CD4-positive, alpha-beta memory T cell (primary cell): ENCODE measurements at regions not wholly inside any gene's neighbourhood (a gene's known extent, or its start where the extent isn't known, plus 50 kb on each side); places are given as distances from the start of the nearest gene placed in this dataset.
"Not testable (repeated sequence)": the region's sequence is repeated elsewhere in the genome, so short reads cannot be mapped to it uniquely, and the experiment has no call there.

Experiments used
- CTCF ChIA-PET: fragments of 350-600 bp; sonication (Branson Sonifier 250); formaldehyde crosslinking; loops from one replicate; lab custom pipeline; 2021; ENCODE audit warnings: inconsistent platforms; ENCODE audit not compliant: partially characterized antibody; lab: Charles Lee
- POLR2A ChIA-PET: fragments of 350-600 bp; sonication (Branson Sonifier 250); formaldehyde crosslinking; loops from one replicate; lab custom pipeline; 2021; ENCODE audit not compliant: partially characterized antibody; lab: Charles Lee
- DNase-seq, 5 donors: peaks; one replicate each; pipeline versions ENCODE4 v3.0.0 to v3.0.0-alpha.2; 2020 to 2022; ENCODE audit warnings: mixed read lengths in 1 of 5
- H3K27ac ChIP-seq: one replicate; pipeline ENCODE4 v1.7.0; 2013; ENCODE audit warnings: low read depth, low read length
- H3K27me3 ChIP-seq: 2 replicates; pipeline ENCODE4 v1.7.0; 2013; ENCODE audit warnings: mild to moderate bottlenecking, low read length, moderate library complexity; ENCODE audit not compliant: insufficient read depth
- H3K36me3 ChIP-seq: 2 replicates; pipeline ENCODE4 v1.7.0; 2013; ENCODE audit warnings: mild to moderate bottlenecking, low read length, moderate library complexity; ENCODE audit not compliant: insufficient read depth
- H3K4me1 ChIP-seq: 2 replicates; pipeline ENCODE4 v1.7.0; 2013; ENCODE audit warnings: mild to moderate bottlenecking, low read length, moderate library complexity; ENCODE audit not compliant: insufficient read depth
- H3K4me3 ChIP-seq, 2 donors: one replicate each; pipeline ENCODE4 v1.7.0; 2013; ENCODE audit warnings: low read length in 2 of 2, mild to moderate bottlenecking in 1 of 2
- H3K9me3 ChIP-seq, 2 donors: one replicate each; pipeline ENCODE4 v1.7.0; 2013; ENCODE audit warnings: low read length in 2 of 2, control low read depth in 1 of 2; ENCODE audit not compliant: control insufficient read depth in 1 of 2
- H3K27ac Mint-ChIP-seq, 7 donors: one replicate each; pipeline ENCODE4 v1.8.0; 2020 to 2021; ENCODE audit warnings: mixed read lengths in 7 of 7, mild to moderate bottlenecking in 6 of 7, inconsistent platforms in 3 of 7, moderate library complexity in 3 of 7
- H3K27me3 Mint-ChIP-seq, 2 donors: one replicate each; pipeline ENCODE4 v1.8.0; 2020 to 2021; ENCODE audit warnings: mixed read lengths in 2 of 2
- H3K36me3 Mint-ChIP-seq, 2 donors: one replicate each; pipeline ENCODE4 v1.8.0; 2020 to 2021; ENCODE audit warnings: mixed read lengths in 2 of 2, inconsistent platforms in 1 of 2, mild to moderate bottlenecking in 1 of 2
- H3K4me1 Mint-ChIP-seq, 4 donors: one replicate each; pipeline ENCODE4 v1.8.0; 2020 to 2021; ENCODE audit warnings: mixed read lengths in 4 of 4, mild to moderate bottlenecking in 1 of 4
- H3K4me3 Mint-ChIP-seq, 8 donors: one replicate each; pipeline ENCODE4 v1.8.0; 2020 to 2021; ENCODE audit warnings: mixed read lengths in 8 of 8, mild to moderate bottlenecking in 7 of 8, moderate library complexity in 6 of 8, inconsistent platforms in 3 of 8
- H3K9me3 Mint-ChIP-seq, 8 donors: one replicate each; pipeline ENCODE4 v1.8.0; 2020 to 2021; ENCODE audit warnings: mixed read lengths in 8 of 8, mild to moderate bottlenecking in 5 of 8, inconsistent platforms in 3 of 8, moderate library complexity in 1 of 8
- intact Hi-C: fragments of 100-400 bp; cut with micrococcal nuclease; formaldehyde crosslinking; loops from one replicate; pipeline ENCODE4 v1.15.1; 2023

DNA sequence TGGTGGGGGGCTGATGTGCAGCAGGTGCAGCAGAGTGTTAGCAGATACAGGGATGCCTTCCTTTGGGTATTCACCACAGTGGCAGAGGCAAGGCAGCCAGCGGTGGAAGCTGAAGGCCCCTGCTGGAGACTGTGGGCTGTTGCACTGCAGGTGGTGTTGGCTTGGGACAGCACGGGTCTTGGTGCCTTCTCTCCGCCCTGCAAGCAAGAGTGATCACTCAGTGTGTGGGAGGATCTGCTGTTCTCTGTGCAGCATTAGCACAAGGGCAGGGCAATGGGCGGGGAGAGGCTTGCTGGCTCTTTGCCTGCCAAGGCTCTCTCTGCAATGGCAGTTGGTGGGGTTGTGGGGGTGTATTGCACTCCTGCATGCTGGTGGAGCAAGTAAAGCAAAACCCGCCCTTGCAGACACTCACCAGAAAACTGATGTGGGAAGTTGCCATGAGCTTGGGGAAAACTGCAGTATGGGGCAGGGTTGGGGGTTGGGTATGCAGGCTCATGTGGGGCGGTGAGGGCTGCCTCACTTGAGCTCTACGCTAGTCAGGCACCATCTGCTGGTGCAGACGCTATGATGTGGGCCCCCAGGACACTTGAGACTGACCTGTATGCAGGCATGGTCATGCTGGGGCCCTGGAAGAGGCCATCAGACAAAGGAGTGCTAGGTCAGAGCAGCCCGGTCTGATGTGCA is 820.8 kb upstream of the GRIA3 start:
- ChIA-PET POLR2A (no interaction called here), CTCF (no interaction called here)
- no peak overlapping the region for H3K4me3 ChIP-seq
- no peaks in the 10 kb centered on the region for H3K4me1 ChIP-seq
- H3K27me3 ChIP-seq = no peaks in the 10 kb centered on the region
- DNase-seq = no peak
- Mint-ChIP-seq H3K4me3 (no peak overlapping the region), H3K9me3 (peaks cover 0 to 4% (median 0%) of the 10 kb centered on the region in 8 donors), H3K27me3 (no peaks in the 10 kb centered on the region), H3K36me3 (no peaks in the 10 kb centered on the region), H3K4me1 (no peaks in the 10 kb centered on the region), H3K27ac (no peak overlapping the region)
- H3K36me3 ChIP-seq = no peaks in the 10 kb centered on the region
- intact Hi-C loops = no loop called here
- H3K27ac ChIP-seq = no peak overlapping the region
- no peaks in the 10 kb centered on the region for H3K9me3 ChIP-seq

DNA sequence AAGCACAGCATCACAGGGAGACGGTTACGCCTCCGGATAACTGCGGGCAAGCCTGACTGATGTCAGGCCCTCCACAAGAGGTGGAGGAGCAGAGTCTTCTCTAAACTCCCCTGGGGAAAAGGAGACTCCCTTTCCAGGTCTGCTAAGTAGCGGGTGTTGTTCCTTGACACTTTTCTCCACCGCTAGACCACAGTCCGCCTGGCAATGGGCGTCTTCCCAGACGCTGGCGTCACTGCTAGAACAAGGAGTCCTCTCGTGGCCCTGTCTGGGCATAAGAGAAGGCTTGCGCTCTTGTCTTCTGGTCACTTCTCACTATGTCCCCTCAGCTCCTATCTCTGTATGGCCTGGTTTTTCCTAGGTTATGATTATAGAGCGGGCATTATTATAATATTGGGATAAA is 808.5 kb upstream of the GRIA3 start:
- H3K36me3 ChIP-seq, H3K36me3 Mint-ChIP-seq, H3K9me3 ChIP-seq, H3K27ac Mint-ChIP-seq, H3K27ac ChIP-seq, POLR2A ChIA-PET, DNase-seq, H3K27me3 Mint-ChIP-seq, CTCF ChIA-PET, H3K4me1 ChIP-seq, H3K4me3 Mint-ChIP-seq, H3K4me3 ChIP-seq, intact Hi-C loops, H3K4me1 Mint-ChIP-seq, H3K9me3 Mint-ChIP-seq, H3K27me3 ChIP-seq: not testable (repeated sequence)

- Histone ChIP-seq H3K36me3 (no peaks in the 10 kb centered on the region), H3K27ac (no peak overlapping the region), H3K9me3 (no peaks in the 10 kb centered on the region), H3K27me3 (no peaks in the 10 kb centered on the region), H3K4me1 (no peaks in the 10 kb centered on the region), H3K4me3 (no peak overlapping the region)
- Mint-ChIP-seq H3K4me1 (no peaks in the 10 kb centered on the region), H3K9me3 (peaks cover 0 to 6% (median 0%) of the 10 kb centered on the region in 8 donors), H3K36me3 (no peaks in the 10 kb centered on the region), H3K27me3 (no peaks in the 10 kb centered on the region), H3K4me3 (no peak overlapping the region), H3K27ac (no peak overlapping the region)
- ChIA-PET CTCF (no interaction called here), POLR2A (no interaction called here)
- intact Hi-C loops = no loop called here
- DNase-seq = no peak
Observed at GRCh38 chrX:122389005-122389404, 795.1 kb upstream of the GRIA3 start.

DNA sequence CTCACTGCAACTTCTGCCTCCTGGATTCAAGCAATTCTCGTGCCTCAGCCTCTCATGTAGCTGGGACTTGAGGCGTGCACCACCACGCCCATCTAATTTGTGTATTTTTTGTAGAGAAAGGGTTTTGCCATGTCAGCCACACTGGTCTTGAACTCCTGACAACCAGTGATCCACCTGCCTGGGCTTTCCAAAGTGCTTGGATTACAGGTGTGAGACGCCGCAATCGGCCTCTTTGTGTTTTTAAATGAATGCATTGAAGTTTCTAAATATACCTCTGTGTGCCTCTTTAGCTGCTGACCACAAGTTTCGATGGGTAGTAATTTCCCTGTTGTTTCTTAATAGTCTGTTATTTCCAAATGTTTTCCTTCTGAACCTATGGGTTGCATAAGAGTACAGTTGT is 765.3 kb upstream of the GRIA3 start:
- no peaks in the 10 kb centered on the region for H3K36me3 Mint-ChIP-seq
- Histone ChIP-seq H3K27ac (no peak overlapping the region), H3K27me3 (no peaks in the 10 kb centered on the region), H3K9me3 (no peaks in the 10 kb centered on the region), H3K4me1 (no peaks in the 10 kb centered on the region), H3K4me3 (no peak overlapping the region), H3K36me3 (no peaks in the 10 kb centered on the region)
- POLR2A ChIA-PET = no interaction called here
- no peak overlapping the region for H3K4me3 Mint-ChIP-seq
- intact Hi-C loops = no loop called here
- H3K27me3 Mint-ChIP-seq = no peaks in the 10 kb centered on the region
- CTCF ChIA-PET = no interaction called here
- H3K4me1 Mint-ChIP-seq = no peaks in the 10 kb centered on the region
- H3K9me3 Mint-ChIP-seq = peaks cover 0 to 2% (median 0%) of the 10 kb centered on the region in 8 donors
- no peak overlapping the region for H3K27ac Mint-ChIP-seq
- DNase-seq = no peak

DNA sequence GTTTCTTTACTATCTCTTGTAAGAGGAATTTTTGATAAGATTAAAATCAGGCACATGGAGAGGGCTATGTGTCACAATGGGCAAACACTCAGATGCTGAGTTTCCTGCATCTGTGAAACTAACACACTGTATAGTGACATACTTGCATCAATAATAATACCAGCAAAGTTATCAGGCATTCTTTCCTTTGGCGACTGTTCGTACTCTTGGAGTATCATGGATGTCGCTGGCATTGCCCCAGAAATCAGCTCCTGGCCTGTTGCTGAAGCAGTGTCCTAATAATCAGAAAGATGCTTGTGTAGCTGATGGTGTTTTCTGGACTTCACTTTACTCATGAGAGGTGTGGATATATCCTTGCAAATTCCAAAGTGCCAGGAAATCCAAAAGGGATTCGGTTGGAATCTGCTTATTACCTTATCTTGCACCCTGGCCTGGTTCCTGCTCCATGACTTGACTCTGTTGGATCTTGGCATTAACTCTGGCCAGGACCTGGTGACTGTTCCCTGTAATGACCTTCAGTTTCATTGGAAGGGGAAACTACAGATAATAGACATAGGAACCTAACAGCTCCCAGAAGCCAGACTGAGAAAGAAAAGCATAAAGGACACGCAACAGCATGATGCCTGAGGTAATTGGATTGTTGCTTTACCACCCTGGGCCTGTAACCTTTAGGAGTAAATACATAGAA is 762.5 kb upstream of the GRIA3 start:
- no peak overlapping the region for H3K4me3 ChIP-seq
- H3K4me3 Mint-ChIP-seq = no peak overlapping the region
- H3K27ac ChIP-seq = no peak overlapping the region
- no peaks in the 10 kb centered on the region for H3K4me1 Mint-ChIP-seq
- H3K27me3 Mint-ChIP-seq = no peaks in the 10 kb centered on the region
- no peaks in the 10 kb centered on the region for H3K9me3 ChIP-seq
- no peak for DNase-seq
- intact Hi-C loops = no loop called here
- no peaks in the 10 kb centered on the region for H3K4me1 ChIP-seq
- H3K27me3 ChIP-seq = no peaks in the 10 kb centered on the region
- H3K9me3 Mint-ChIP-seq = peaks cover 0 to 8% (median 0%) of the 10 kb centered on the region in 8 donors
- no peaks in the 10 kb centered on the region for H3K36me3 ChIP-seq
- ChIA-PET POLR2A (no interaction called here), CTCF (no interaction called here)
- H3K36me3 Mint-ChIP-seq = no peaks in the 10 kb centered on the region
- no peak overlapping the region for H3K27ac Mint-ChIP-seq

- ChIA-PET POLR2A (no interaction called here), CTCF (no interaction called here)
- Mint-ChIP-seq H3K4me3 (no peak overlapping the region), H3K27me3 (no peaks in the 10 kb centered on the region), H3K9me3 (peaks cover 0 to 9% (median 0%) of the 10 kb centered on the region in 8 donors), H3K36me3 (no peaks in the 10 kb centered on the region), H3K27ac (no peak overlapping the region), H3K4me1 (no peaks in the 10 kb centered on the region)
- Histone ChIP-seq H3K27me3 (no peaks in the 10 kb centered on the region), H3K9me3 (no peaks in the 10 kb centered on the region), H3K4me1 (no peaks in the 10 kb centered on the region), H3K27ac (no peak overlapping the region), H3K36me3 (no peaks in the 10 kb centered on the region), H3K4me3 (no peak overlapping the region)
- intact Hi-C loops = no loop called here
- no peak for DNase-seq
Observed at GRCh38 chrX:122422547-122422946, 761.5 kb upstream of the GRIA3 start.

GRCh38 chrX:122434942-122435341 is 749.1 kb upstream of the GRIA3 start:
- H3K9me3 ChIP-seq = no peaks in the 10 kb centered on the region
- Mint-ChIP-seq H3K4me3 (no peak overlapping the region), H3K9me3 (peaks cover 0 to 21% (median 13%) of the 10 kb centered on the region in 8 donors), H3K4me1 (no peaks in the 10 kb centered on the region), H3K36me3 (no peaks in the 10 kb centered on the region), H3K27me3 (no peaks in the 10 kb centered on the region), H3K27ac (no peak overlapping the region)
- H3K27ac ChIP-seq = no peak overlapping the region
- DNase-seq = no peak
- intact Hi-C loops = no loop called here
- ChIA-PET POLR2A (no interaction called here), CTCF (no interaction called here)
- no peak overlapping the region for H3K4me3 ChIP-seq
- no peaks in the 10 kb centered on the region for H3K27me3 ChIP-seq
- no peaks in the 10 kb centered on the region for H3K36me3 ChIP-seq
- no peaks in the 10 kb centered on the region for H3K4me1 ChIP-seq
